SK-N-DZ (cell line): ENCODE measurements at regions not wholly inside any gene's neighbourhood (a gene's known extent, or its start where the extent isn't known, plus 50 kb on each side); places are given as distances from the start of the nearest gene placed in this dataset.
"Not testable (repeated sequence)": the region's sequence is repeated elsewhere in the genome, so short reads cannot be mapped to it uniquely, and the experiment has no call there.

Experiments
- DNase-seq: peaks from one replicate; pipeline ENCODE4 v3.0.0-alpha.2; 2015; ENCODE audit warnings: low spot score

DNA sequence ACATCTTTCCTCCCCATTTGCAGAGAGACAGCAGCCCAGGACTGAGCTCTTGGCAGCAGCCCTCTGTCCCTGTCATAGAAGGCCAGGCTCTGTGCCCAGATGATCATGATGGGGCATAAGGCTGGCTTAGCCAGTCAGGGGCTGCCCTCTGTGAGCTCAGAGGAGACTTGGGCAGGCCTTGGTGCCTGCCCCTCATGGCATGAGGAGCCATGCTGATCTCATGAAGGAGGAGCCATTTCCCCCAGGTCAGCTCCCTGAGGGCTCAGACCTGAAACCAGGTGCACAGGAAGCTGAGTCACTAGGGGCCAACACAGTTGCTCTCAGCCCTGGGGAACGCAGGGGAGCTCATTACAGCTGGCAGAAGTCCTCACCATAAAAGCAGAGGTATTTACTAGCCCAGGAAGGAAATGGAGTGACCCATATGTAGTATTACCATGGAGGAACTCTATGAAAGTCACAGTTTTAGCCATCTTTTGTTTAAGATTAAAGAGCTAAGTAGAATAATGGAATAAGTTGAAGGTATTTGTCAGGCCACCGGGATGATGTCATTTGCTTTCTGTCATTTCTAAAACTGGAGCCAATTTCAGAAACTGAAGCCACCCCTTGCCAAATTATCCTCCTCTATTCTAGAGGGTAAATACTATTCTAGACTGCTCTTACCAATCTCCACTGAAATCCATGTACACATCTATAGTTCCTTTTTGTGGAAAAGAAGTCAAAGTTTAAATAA lies 362.4 kb upstream of the ZNF32 start:
- no peak for DNase-seq

- DNase-seq = peak; percentile 43
Measured at GRCh38 chr10:44009891-44010632, 361.4 kb upstream of the ZNF32 start.

DNA sequence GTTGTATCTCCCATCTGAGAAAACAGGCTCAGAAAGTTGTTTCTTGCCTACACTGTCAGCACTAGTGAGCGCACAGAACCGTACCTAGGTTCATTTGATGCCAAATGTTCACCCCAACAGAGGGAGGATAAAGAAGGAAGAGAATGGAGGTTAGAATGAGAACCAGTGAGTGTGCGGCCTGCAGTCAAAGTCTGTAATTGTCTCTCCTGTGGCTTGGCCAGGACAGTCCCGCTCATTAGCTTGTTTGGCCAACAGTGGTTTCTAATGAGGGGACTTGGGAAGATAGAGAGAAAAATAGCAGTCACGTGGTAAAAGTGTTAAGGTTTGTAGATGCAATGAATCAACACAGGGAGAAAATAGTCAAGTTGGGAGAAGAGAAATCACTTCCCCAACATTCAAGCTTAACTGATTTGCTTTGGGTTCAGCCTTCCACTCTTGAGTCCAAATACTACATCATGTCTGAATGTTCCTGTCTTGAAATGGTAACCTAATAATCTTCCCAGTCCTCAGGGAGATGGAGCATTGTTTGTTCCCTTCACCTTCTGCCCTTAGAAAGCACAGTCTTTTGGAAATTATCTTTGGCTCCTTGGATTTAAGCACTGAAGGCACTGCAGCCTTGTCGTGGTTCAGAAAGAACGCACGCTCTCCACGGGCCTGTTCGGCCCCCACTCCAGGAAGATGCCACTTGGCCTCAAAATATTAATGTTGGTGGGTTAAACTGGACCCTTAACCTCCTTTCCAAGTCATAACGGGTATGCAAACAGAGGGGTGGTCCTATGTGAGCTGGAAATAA lies 360.4 kb upstream of the ZNF32 start:
- no peak for DNase-seq

GRCh38 chr10:44008270-44008916 lies 359.7 kb upstream of the ZNF32 start:
- no peak for DNase-seq

GRCh38 chr10:44006771-44007170 lies 358.1 kb upstream of the ZNF32 start:
- no peak for DNase-seq

DNA sequence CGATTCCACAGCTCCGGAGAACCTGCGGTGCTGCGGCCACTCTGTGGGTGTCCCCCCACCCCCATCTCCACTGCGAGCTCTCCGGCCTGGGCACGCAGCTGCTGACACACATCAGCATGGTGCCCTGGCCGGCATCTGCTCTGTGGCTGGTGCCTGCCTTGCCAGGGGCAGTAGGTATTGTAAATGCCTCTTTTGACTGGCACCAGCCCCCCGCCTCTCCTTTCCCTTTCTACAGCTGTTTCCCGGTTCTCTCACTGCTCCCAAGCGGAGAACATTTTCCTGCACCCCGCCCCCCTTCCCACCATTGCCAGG lies 357.1 kb upstream of the ZNF32 start:
- no peak for DNase-seq

DNA sequence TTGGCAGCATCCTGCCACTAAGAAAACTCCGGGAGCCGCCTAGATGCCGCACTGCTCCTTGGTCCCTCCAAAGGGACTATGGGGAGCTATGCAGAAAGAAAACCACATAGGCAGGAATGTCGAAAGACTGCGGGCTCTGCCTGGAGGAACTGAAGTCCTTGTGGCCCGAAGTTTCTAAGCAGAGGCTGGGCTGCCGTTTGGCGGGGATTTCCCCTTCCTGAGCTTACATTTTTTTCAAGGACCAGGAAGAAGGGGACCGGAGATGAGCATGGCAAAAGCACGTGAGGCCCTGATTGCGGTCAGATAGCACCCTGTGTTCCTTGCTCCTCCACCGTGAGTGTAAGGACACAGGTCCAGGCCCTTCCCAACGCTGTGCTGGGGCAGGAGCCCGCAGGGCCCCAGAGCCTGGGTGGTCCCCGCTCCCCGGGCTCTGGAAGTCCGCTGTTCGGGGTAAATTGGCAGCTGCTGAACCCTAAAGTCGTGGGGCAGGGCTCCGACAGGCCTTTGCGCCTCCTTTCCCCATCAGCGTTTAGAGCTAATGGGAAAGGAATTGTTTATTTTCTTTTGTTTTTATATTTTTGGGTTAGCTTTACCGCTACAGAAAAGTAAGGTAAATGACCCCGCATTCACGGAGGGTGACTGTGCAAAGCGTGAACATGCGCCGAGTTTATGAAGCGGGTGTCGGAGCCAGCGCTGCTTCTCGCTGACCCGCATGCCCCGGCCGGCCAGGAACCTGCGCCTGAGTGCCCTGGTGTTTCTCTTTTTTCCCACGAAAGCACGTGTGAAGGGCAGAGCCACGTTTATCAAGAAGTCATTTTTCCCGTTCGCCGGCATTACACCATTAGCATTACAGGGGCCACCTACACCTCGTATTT lies 356.5 kb upstream of the ZNF32 start:
- no peak for DNase-seq

GRCh38 chr10:43998021-43998809 lies 349.5 kb upstream of the ZNF32 start:
- DNase-seq = peak; percentile 49

- no peak for DNase-seq
Measured at GRCh38 chr10:43997330-43997729, 348.6 kb upstream of the ZNF32 start.

- no peak for DNase-seq
Measured at GRCh38 chr10:43994539-43994938, 345.9 kb upstream of the ZNF32 start.

DNA sequence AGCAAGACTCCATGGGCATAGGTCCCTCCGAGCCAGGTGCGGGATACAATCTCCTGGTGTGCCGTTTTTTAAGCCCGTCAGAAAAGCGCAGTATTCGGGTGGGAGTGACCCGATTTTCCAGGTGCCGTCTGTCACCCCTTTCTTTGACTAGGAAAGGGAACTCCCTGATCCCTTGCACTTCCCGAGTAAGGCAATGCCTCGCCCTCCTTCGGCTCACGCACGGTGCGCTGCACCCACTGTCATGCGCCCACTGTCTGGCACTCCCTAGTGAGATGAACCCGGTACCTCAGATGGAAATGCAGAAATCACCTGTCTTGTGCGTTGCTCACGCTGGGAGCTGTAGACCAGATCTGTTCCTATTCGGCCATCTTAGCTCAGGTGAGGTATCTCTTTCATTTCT lies 344.1 kb upstream of the ZNF32 start:
- DNase-seq = not testable (repeated sequence)

GRCh38 chr10:43986374-43986773 lies 337.7 kb upstream of the ZNF32 start:
- no peak for DNase-seq

DNA sequence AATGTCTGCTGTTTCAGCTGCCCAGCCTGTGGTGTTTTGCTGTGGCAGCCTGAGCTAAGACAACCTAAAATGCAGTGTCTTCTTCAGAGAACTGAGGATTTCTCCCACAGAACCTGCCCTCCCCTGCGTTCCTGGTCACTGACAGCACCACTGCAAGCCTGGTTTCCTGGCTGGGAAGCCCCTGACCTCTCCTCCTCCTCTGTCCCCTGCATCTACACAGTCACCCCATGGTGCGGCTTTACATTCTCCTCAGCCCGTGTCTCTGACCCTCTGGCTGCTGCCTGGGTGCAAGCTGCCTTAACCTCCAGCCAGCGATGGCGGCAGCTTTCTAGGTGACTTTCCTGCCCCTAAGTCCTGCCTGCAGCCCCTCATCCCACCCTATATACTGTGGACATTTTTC lies 337.3 kb upstream of the ZNF32 start:
- no peak for DNase-seq

DNA sequence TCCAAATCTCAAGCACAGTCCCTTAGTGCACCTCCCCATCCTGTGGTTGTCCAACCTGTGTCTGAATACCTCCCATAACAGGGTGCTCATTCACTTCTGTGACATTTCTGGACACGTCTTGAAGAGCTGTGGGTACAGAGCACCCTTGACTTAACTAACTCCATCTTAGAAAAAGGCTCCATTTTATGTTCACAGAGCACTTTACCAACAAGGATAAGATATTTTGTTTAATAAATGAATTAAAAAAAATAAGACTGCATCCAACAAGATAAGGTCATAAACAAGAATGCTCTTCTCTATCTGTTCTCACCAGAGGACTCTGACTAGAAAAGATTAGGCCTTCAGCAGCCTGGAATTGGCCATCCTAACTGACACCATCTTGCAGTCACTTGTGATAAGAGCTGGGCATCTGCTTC lies 335.2 kb upstream of the ZNF32 start:
- DNase-seq = no peak

DNA sequence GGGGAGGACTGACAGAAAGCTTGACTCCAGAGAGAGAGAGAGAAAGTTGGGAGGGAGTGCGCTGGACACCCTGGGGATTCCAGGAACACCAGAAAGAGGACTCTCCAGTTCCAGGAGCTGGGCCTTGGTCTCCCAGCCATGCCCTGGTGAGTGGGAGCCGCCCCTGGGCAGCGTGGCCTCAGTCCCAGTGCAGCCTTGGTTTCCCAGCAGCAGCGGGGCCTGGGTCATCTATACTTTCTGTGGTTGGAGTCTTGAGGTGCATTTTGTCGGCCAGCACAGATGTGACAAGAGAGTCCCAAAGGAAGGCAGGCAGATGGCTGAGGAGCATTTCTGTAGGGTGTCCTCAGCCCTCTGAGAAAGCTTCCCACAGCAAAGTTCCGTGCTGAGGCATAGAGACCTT lies 334.7 kb upstream of the ZNF32 start:
- no peak for DNase-seq

DNA sequence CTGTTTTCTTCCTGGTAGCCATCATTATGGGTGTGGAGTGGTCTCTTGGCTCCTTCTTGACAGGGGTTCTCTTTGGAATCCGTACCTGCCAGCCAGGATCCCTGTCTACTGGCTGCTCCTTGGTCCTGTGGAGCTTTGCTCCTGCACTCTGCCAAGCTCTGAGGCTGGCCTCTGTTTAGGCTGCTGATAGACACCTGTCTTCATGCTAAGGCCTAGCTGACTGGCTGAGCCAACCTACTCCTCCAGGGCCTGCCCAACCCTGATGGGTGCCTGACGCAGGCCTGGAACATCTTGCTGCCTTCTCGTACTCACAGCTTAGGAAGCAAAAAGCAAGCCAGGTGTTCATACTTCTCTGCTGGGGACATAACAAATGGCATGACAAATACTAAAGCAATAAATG lies 333.6 kb upstream of the ZNF32 start:
- no peak for DNase-seq

GRCh38 chr10:43981696-43982095 lies 333.0 kb upstream of the ZNF32 start:
- no peak for DNase-seq

DNA sequence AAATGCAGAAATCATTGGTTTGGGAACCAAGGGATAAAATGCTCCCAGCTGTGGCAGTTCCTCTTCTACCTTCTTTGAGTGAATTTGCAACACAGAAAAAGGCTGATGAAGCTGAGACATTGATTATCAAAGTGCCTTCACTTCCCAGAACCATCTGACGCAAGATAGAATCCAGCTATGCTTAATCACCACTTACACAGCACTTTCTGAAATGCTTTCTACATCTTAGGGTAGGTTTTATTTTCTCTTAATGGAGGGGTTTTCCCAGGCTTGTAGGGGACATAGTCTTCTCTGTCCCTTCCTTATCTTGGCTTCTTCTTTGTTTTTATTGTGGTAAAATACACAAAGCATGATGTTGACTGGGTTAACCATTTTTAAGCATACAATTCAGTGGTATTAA lies 332.6 kb upstream of the ZNF32 start:
- DNase-seq = no peak

- DNase-seq = no peak
Measured at GRCh38 chr10:43980715-43981114, 332.0 kb upstream of the ZNF32 start.

GRCh38 chr10:43980313-43980712 lies 331.6 kb upstream of the ZNF32 start:
- no peak for DNase-seq
